Activated CD4-positive, CD25-positive, alpha-beta regulatory T cell treated with anti-CD3 and anti-CD28 coated beads, Interleukin-2, amount 50 U/mL, for 24 hours (primary cell): ENCODE measurements at regions not wholly inside any gene's neighbourhood (a gene's known extent, or its start where the extent isn't known, plus 50 kb on each side); places are given as distances from the start of the nearest gene placed in this dataset.
"Not testable (repeated sequence)": the region's sequence is repeated elsewhere in the genome, so short reads cannot be mapped to it uniquely, and the experiment has no call there.

Experiments
- ATAC-seq, 2 donors: fragments of 150-1000 bp; cut with Tn5 transposase; one replicate each; pipeline ENCODE4 v1.10.0; 2021; ENCODE audit warnings: mild to moderate bottlenecking in 1 of 2, moderate library complexity in 1 of 2

GRCh38 chr6:18527836-18528743, 140.9 kb downstream of the RNF144B start:
- no peak for ATAC-seq

- no peak for ATAC-seq
These were observed 143.1 kb downstream of the RNF144B start for GRCh38 chr6:18530201-18530600.

- ATAC-seq = no peak
These were observed 145.0 kb downstream of the RNF144B start for GRCh38 chr6:18532139-18532538.

GRCh38 chr6:18533793-18534192, 146.6 kb downstream of the RNF144B start:
- ATAC-seq = no peak

GRCh38 chr6:18536591-18537055, 149.5 kb downstream of the RNF144B start:
- ATAC-seq = no peak

GRCh38 chr6:18538315-18538714, 151.2 kb downstream of the RNF144B start:
- ATAC-seq = no peak

- ATAC-seq = no peak
These were observed 155.9 kb downstream of the RNF144B start for GRCh38 chr6:18543051-18543450.

GRCh38 chr6:18545142-18545541, 158.0 kb downstream of the RNF144B start:
- ATAC-seq = not testable (repeated sequence)

- no peak for ATAC-seq
These were observed 158.6 kb downstream of the RNF144B start for GRCh38 chr6:18545726-18546125.

GRCh38 chr6:18550119-18550518, 163.0 kb downstream of the RNF144B start:
- no peak for ATAC-seq

- no peak for ATAC-seq
These were observed 164.1 kb downstream of the RNF144B start for GRCh38 chr6:18551228-18551627.

- ATAC-seq = no peak
These were observed 168.6 kb downstream of the RNF144B start for GRCh38 chr6:18555750-18556149.

GRCh38 chr6:18561037-18561750, 174.0 kb downstream of the RNF144B start:
- ATAC-seq = no peak

- no peak for ATAC-seq
These were observed 175.6 kb downstream of the RNF144B start for GRCh38 chr6:18562726-18563125.

GRCh38 chr6:18564775-18565174, 177.6 kb downstream of the RNF144B start:
- ATAC-seq = no peak

- no peak for ATAC-seq
These were observed 178.1 kb downstream of the RNF144B start for GRCh38 chr6:18565231-18565630.

- no peak for ATAC-seq
These were observed 180.2 kb downstream of the RNF144B start for GRCh38 chr6:18567380-18567779.

GRCh38 chr6:18577491-18577890, 190.3 kb downstream of the RNF144B start:
- no peak for ATAC-seq

- ATAC-seq = no peak
These were observed 192.0 kb downstream of the RNF144B start for GRCh38 chr6:18579166-18579565.

GRCh38 chr6:18579869-18580268, 192.7 kb downstream of the RNF144B start:
- no peak for ATAC-seq

- no peak for ATAC-seq
These were observed 197.2 kb downstream of the RNF144B start for GRCh38 chr6:18584372-18584771.

GRCh38 chr6:18585032-18585573, 198.0 kb downstream of the RNF144B start:
- no peak for ATAC-seq

- no peak for ATAC-seq
These were observed 199.0 kb downstream of the RNF144B start for GRCh38 chr6:18586133-18586532.
